ENCODE measurements at regions not wholly inside any gene's neighbourhood (a gene's known extent, or its start where the extent isn't known, plus 50 kb on each side); places are given as distances from the start of the nearest gene placed in this dataset.
"Not testable (repeated sequence)": the region's sequence is repeated elsewhere in the genome, so short reads cannot be mapped to it uniquely, and the experiment has no call there.

DNA sequence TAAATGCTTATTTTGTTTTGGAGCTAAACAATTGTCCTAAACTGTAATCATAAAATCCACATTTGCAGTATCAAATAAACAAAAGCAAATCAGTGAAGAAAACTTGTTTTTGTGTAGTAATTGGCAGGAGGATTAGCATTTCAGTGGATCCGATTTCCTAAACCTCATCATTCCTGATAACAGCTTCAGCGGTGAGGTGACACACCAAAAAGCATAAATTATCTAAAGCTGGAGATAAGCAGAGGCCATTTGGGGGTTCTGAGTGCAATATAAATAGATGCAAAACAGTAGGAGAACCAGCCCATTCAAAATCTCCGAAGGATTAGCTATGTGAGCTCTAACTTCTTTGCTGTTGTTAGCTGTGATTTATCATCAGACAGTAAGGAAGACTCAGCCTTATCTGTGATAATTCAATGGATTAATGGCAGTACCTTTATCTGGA, 235.8 kb downstream of the EPHA7 start:
- FAIRE-seq (no peak), DNase-seq (ENCODE audit: insufficient read length) (no peak)
- TF ChIP-seq POLR2A (IDR thresholded peaks at IDR 0.05; ENCODE audit: low read depth, low read length), result no peak
- no peak for TF ChIP-seq POLR2AphosphoS5 (IDR thresholded peaks at IDR 0.05; ENCODE audit: low read depth, low read length)
- TF ChIP-seq TAF1 (IDR thresholded peaks at IDR 0.05; ENCODE audit: borderline replicate concordance, low read depth, low read length), result no peak

DNA sequence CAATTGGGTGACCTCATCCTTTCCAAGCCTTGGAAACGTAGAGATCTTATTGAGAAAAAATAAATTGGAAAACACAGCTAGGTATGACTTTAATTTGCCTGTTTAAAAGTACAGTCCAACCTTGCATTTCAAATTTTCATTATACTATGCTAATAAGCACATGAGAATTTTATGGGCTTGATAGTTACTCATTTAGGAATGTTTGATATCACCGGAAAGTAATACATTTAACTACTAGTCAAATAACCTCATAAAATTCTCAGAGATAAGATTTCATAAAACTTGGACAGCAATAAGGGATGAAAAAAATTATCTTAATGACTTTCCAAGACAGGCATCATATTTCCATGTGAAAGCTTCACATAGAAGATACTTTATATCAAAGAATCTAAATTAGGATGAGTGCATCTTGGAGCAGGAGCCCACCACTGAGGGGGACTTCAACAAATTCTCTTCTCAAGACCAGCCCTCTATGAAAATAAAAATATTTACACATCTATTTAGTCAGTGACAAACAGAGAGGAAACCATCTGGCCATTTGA, 236.3 kb downstream of the EPHA7 start:
- no peak for TF ChIP-seq POLR2AphosphoS5 (IDR thresholded peaks at IDR 0.05; ENCODE audit: low read depth, low read length)
- TF ChIP-seq TAF1 (IDR thresholded peaks at IDR 0.05; ENCODE audit: borderline replicate concordance, low read depth, low read length), result no peak
- TF ChIP-seq POLR2A (IDR thresholded peaks at IDR 0.05; ENCODE audit: low read depth, low read length), result no peak
- DNase-seq (ENCODE audit: insufficient read length) (no peak), FAIRE-seq (no peak)

DNA sequence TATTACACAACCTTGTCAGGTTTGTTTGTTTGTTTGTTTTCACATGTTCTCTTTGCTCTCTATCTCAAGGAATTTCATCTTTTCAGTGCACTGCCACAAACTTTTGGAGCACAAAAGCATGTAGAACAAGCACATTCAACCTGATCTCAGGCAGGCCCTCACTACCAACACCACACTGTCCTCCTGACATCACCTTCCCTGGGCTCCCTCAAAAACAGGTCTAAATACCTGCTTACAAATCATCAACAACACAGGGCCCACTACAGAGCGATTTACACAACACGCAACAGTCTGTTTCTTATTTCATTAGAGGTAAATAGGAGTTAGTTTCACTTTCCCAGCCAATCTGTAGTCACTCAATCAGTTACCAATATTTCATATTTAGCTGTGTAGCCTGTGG, 241.4 kb downstream of the EPHA7 start:
- DNase-seq (ENCODE audit: insufficient read length) (no peak), FAIRE-seq (no peak)
- TF ChIP-seq TAF1 (IDR thresholded peaks at IDR 0.05; ENCODE audit: borderline replicate concordance, low read depth, low read length) (no peak), POLR2A (IDR thresholded peaks at IDR 0.05; ENCODE audit: low read depth, low read length) (no peak), POLR2AphosphoS5 (IDR thresholded peaks at IDR 0.05; ENCODE audit: low read depth, low read length) (no peak)

DNA sequence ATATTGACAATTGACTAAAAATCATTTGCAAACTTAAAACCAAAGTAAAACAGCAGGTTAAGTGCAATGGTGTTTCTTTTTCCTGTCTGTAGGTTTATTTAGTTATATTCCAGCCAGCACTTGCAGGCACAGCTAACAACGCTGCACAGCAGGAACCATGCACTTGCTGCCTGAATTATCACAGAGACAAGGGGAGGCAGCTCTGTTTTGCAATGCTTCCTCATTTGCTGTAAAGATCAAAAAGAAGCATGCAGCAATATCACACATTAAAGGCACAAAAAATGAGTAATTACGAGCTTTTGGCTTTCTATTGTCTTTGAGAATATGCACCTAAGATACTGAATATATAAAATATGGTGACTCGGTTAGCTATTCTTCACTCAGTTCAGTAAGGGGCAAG, 241.9 kb downstream of the EPHA7 start:
- no peak for DNase-seq (ENCODE audit: insufficient read length)
- TF ChIP-seq POLR2A (IDR thresholded peaks at IDR 0.05; ENCODE audit: low read depth, low read length) (no peak), TAF1 (IDR thresholded peaks at IDR 0.05; ENCODE audit: borderline replicate concordance, low read depth, low read length) (no peak), POLR2AphosphoS5 (IDR thresholded peaks at IDR 0.05; ENCODE audit: low read depth, low read length) (no peak)

DNA sequence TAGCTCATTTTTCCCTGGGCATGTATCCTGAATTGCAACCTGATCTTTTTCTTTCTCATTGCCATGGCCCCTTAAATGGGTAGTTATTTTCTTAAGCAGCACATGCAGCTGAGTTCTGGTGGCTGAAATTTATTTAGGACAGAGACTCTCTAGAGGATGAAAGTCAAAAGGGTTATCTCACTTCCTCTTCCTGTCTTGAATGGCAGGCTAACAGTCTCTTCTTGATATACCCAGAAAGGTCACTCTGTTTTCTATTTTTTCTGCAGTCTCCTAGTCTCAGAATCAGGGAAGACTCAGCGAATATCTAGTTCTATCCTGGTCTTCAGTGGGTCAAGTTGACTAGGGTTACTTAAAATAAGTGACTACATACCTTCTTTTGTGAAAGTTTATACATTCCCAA, 243.3 kb downstream of the EPHA7 start:
- TF ChIP-seq POLR2AphosphoS5 (IDR thresholded peaks at IDR 0.05; ENCODE audit: low read depth, low read length) (no peak), TAF1 (IDR thresholded peaks at IDR 0.05; ENCODE audit: borderline replicate concordance, low read depth, low read length) (no peak), POLR2A (IDR thresholded peaks at IDR 0.05; ENCODE audit: low read depth, low read length) (no peak)
- DNase-seq (ENCODE audit: insufficient read length), result no peak
- FAIRE-seq, result no peak

More for the DNA sequence above, 241.9 kb downstream of the EPHA7 start:
- FAIRE-seq, result no peak

DNA sequence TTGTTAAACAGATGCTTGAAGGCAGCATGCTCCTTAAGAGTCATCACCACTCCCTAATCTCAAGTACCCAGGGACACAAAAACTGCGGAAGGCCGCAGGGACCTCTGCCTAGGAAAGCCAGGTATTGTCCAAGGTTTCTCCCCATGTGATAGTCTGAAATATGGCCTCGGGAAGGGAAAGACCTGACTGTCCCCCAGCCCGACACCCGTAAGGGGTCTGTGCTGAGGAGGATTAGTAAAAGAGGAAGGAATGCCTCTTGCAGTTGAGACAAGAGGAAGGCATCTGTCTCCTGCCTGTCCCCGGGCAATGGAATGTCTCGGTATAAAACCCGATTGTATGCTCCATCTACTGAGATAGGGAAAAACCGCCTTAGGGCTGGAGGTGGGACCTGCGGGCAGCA, 245.8 kb downstream of the EPHA7 start:
- FAIRE-seq; DNase-seq (ENCODE audit: insufficient read length): not testable (repeated sequence)

DNA sequence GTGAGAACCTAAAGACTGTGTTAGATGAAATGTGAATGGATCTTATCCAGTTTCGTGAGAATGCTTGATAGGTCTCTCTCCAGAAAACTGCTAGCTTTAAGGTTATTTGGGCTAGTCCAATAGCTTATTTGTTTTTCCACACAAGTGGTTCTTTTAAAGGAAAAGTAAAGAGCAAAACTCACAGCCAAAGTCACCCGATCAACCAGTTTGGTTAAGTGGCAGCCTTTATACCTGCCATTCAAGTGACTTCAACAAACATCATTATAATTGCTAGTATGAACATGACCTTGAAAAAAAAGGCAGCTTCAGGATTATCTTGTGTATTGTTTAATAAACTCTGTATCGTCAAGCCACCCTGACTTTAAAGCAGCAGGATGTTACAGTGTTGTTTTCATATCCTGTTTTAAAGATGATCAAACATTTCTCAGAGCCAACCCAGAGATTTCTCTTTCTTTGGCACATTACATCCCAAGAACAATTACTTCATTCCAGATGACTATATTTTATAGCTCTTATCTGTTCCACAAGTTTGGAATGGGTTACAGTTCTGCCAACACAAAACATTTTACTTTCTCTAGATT, 253.4 kb downstream of the EPHA7 start:
- no peak for TF ChIP-seq TAF1 (IDR thresholded peaks at IDR 0.05; ENCODE audit: borderline replicate concordance, low read depth, low read length)
- TF ChIP-seq POLR2A (IDR thresholded peaks at IDR 0.05; ENCODE audit: low read depth, low read length), result no peak
- no peak for TF ChIP-seq POLR2AphosphoS5 (IDR thresholded peaks at IDR 0.05; ENCODE audit: low read depth, low read length)
- FAIRE-seq (no peak), DNase-seq (ENCODE audit: insufficient read length) (no peak)

DNA sequence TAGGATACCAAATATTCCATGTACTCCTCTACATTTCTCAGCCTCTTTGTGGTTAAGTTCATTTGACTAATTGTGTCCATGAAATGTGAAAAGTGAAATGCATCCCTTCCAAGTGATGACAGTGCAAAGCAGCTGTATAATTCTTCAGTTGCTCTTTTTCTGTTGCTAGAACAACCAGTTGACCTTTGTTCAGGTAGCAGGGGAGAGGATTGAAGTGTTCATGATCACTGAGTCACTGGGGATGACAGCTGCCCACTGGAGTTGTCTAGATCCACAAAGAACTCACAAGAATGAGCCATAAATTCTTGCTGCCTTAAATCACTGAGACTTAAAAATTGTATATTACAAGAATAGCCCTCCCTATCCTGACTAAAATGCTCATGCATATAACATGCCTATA, 254.6 kb downstream of the EPHA7 start:
- no peak for FAIRE-seq
- TF ChIP-seq POLR2AphosphoS5 (IDR thresholded peaks at IDR 0.05; ENCODE audit: low read depth, low read length), result no peak
- TF ChIP-seq POLR2A (IDR thresholded peaks at IDR 0.05; ENCODE audit: low read depth, low read length), result no peak
- TF ChIP-seq TAF1 (IDR thresholded peaks at IDR 0.05; ENCODE audit: borderline replicate concordance, low read depth, low read length), result no peak
- DNase-seq (ENCODE audit: insufficient read length), result no peak

DNA sequence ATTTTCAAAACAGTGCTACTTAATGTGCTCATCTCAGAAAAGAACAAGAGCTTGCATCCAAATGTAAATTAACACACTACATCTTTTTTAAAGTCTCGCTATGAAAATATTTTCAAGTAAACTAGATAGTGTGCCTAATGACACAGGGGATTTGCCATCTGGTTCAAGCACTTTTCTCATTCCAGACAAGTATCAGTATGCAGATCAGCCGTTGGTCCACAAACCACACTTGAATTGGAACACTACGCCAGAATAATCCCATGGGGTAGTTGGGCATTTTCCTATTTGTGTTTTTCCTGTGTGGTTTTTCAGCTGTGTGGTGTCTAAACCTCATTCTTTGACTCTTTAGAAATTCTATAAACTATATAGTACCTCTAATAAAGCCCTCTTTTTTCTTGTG, 256.2 kb downstream of the EPHA7 start:
- TF ChIP-seq TAF1 (IDR thresholded peaks at IDR 0.05; ENCODE audit: borderline replicate concordance, low read depth, low read length), result no peak
- no peak for TF ChIP-seq POLR2AphosphoS5 (IDR thresholded peaks at IDR 0.05; ENCODE audit: low read depth, low read length)
- TF ChIP-seq POLR2A (IDR thresholded peaks at IDR 0.05; ENCODE audit: low read depth, low read length), result no peak
- FAIRE-seq (no peak), DNase-seq (ENCODE audit: insufficient read length) (no peak)

DNA sequence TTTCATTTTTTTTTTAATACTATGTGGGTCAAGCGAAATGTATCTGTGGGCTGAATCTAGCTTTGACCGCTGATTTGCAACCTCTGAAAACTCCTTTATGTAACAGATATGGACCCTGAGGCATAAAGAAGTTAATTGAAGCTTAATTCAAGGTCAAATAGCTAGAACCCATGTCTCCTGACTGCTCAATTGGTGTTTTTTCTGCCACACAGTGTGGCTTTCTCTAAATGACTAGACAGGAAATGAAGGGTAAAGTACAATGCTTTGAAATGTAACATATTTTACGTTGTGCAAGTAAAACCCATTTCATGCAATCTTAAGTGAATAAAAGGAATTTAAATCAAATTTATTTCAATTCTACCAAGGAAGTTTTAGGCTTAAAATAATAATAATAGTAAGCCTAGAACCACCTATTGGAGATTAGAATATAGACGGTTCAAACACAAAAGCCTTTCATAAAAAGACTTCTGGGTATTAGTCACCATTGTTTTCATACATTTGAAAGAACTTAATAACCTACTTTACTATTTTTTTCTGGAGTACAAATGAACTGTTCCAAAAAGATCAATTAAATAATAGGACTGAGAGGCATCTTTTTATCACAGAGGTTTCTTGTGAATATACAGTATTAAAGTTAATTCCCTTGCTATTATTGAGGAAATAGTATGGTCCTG, 279.8 kb downstream of the EPHA7 start:
- DNase-seq (ENCODE audit: insufficient read length) (no peak), FAIRE-seq (no peak)
- TF ChIP-seq POLR2AphosphoS5 (IDR thresholded peaks at IDR 0.05; ENCODE audit: low read depth, low read length) (no peak), TAF1 (IDR thresholded peaks at IDR 0.05; ENCODE audit: borderline replicate concordance, low read depth, low read length) (no peak), POLR2A (IDR thresholded peaks at IDR 0.05; ENCODE audit: low read depth, low read length) (no peak)

DNA sequence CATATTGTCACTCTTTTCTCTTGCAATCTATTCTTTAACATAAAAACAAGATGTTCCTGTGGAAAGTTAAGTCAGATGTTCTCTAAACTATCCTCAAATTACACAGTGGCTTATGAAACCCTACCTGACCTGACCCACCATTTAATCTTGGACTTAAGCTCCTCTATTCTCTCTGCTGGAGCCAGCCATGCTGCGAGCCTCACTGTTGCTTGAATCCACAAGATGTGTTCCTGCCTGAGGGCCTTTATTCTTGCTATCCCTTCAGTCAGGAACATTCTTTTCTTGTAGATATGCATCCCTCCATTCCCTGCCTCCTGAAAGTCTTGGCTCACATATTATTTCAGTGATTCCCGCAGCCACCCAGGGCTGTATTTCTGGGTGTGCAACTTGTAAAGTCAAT, 283.2 kb downstream of the EPHA7 start:
- TF ChIP-seq POLR2A (IDR thresholded peaks at IDR 0.05; ENCODE audit: low read depth, low read length) (no peak), TAF1 (IDR thresholded peaks at IDR 0.05; ENCODE audit: borderline replicate concordance, low read depth, low read length) (no peak), POLR2AphosphoS5 (IDR thresholded peaks at IDR 0.05; ENCODE audit: low read depth, low read length) (no peak)
- no peak for FAIRE-seq
- DNase-seq (ENCODE audit: insufficient read length), result no peak

DNA sequence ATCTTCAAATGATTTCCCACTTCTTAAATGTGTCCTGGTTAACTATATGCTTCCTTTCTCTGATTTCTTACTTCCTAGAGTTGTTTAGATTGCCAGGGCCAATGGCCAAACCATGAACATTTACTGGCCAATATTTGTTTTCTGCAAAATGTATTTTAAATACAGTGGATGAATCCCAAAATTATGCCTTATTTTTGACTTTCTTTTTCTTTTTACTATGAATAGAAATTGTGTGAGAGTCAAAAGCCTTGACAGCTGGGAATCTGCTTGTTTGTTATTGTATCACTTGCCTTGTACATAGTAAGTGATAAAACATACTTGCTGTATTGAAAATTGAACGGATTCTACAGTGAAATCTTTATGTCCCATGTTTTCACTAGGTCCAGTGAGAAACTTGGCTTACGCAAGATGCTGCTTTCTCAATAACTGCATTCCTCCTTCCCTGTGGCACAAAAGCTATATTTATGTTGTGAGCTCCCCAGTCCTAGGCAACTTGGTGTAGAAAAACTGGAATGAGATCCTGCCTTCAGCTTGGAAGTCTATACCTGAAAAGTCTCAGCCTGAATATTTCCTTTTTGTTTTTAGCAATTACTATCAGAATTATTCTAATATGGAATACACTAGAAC, 295.2 kb downstream of the EPHA7 start:
- TF ChIP-seq TAF1 (IDR thresholded peaks at IDR 0.05; ENCODE audit: borderline replicate concordance, low read depth, low read length) (no peak), POLR2AphosphoS5 (IDR thresholded peaks at IDR 0.05; ENCODE audit: low read depth, low read length) (no peak), POLR2A (IDR thresholded peaks at IDR 0.05; ENCODE audit: low read depth, low read length) (no peak)
- DNase-seq (ENCODE audit: insufficient read length) (no peak), FAIRE-seq (no peak)
